GM12872 (cell line): ENCODE measurements at regions not wholly inside any gene's neighbourhood (a gene's known extent, or its start where the extent isn't known, plus 50 kb on each side); places are given as distances from the start of the nearest gene placed in this dataset.

Experiments
- TF ChIP-seq, protein P1 (sequence below): IDR thresholded peaks from 3 replicates; pipeline ENCODE4 v1.5.1; 2011; ENCODE audit warnings: low read depth, mild to moderate bottlenecking, low read length, moderate library complexity; ENCODE audit not compliant: insufficient read depth

GRCh38 chr1:102529446-102529845 is 532.7 kb upstream of the OLFM3 start:
- TF ChIP-seq, protein P1, sequence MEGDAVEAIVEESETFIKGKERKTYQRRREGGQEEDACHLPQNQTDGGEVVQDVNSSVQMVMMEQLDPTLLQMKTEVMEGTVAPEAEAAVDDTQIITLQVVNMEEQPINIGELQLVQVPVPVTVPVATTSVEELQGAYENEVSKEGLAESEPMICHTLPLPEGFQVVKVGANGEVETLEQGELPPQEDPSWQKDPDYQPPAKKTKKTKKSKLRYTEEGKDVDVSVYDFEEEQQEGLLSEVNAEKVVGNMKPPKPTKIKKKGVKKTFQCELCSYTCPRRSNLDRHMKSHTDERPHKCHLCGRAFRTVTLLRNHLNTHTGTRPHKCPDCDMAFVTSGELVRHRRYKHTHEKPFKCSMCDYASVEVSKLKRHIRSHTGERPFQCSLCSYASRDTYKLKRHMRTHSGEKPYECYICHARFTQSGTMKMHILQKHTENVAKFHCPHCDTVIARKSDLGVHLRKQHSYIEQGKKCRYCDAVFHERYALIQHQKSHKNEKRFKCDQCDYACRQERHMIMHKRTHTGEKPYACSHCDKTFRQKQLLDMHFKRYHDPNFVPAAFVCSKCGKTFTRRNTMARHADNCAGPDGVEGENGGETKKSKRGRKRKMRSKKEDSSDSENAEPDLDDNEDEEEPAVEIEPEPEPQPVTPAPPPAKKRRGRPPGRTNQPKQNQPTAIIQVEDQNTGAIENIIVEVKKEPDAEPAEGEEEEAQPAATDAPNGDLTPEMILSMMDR, result no peak

DNA sequence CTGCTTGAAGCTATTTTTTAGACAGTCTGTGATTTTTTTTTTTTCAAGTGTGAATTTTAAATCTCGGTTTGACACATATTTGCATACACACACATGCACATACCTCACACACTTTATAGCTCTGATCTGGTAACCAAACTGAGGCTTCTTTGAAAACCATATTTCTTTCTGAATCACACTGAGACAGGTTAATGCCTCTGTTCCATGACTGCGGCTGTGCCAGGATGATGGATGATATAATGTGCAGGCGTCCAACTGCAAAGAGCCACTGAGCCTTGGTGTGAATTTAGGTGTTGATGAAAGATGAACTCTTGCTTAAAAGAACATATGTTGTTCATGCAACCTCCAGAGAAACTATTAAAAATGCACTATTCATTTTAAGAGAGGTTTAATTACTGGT is 504.0 kb upstream of the OLFM3 start:
- TF ChIP-seq, protein P1, result no peak

GRCh38 chr1:102498929-102499328 is 502.2 kb upstream of the OLFM3 start:
- TF ChIP-seq, protein P1, result no peak

DNA sequence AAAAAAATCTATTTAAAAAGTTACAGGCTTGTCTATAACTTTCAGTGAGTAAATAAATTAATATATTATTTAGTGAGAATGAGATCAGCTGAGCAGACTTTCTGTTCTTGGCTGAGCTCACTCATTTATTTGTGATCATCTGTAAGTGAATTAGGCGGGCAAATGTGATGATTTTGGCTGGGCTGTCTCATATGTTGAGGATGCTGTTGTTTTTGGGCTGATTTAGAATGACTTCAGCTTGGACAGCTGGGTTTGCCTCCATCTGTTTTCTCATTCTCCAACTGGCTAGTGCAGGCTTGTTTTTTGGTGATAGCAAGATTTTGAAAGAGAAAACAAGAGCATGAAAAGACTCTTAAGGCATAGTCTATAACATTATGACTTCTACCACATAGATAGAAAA is 475.8 kb upstream of the OLFM3 start:
- TF ChIP-seq, protein P1, result no peak

DNA sequence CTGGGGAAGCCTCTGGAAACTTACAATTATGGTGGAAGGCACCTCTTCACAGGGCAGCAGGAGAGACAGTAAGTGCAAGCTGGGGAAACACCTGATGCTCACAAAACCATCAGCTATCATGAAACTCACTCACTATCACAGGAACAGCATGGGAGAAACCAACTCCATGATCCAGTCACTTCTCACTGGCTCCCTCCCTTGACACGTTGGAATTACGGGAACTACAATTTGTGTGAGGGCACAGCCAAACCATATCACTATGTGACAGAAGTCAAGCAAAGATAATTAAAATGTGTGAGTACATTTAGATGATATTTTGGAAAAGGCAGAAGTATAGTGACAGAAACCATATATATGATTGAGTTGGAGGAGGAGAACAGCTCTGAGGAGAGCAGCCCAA is 474.0 kb upstream of the OLFM3 start:
- TF ChIP-seq, protein P1, result no peak

DNA sequence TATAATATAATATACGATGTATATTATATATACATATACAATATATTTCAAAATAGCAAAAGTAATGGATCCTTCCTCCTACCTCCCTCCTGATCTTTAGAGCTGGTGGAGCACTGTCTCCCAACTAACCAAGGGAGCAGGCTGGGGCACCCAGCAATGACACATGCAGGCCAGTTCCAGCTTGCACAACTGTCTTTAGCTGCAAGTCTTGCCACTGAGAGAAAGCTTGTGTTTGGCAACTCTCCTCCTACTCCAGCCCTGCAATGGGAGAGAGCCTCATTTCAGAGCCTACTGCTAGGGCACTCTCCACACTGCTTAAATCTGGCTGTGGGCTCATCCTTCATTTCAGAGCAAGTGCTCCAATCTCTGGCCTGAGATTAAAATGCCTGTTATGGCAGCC is 469.8 kb upstream of the OLFM3 start:
- TF ChIP-seq, protein P1, result no peak

GRCh38 chr1:102463328-102463727 is 466.6 kb upstream of the OLFM3 start:
- TF ChIP-seq, protein P1, result no peak

DNA sequence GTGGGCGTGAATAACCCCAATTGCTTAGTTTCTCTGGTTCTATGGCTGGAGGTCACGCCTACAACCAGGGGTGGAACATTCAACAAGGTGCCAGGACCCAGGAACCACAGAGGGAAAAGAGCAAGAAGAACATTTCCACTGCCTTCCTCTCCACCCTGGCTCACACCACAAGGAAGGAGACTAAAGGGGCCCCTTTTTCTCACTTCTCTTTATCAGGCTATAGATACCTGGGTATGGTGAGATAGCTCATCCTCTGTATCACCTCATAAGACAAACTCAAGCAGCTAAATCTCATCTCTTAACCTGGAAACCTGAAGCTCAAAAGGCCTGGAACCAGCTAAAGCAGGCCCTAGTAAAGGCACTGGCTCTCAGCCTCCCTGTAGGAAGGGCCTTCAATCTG is 438.8 kb upstream of the OLFM3 start:
- TF ChIP-seq, protein P1, result no peak
